SKM-1 (cell line): ENCODE measurements at regions not wholly inside any gene's neighbourhood (a gene's known extent, or its start where the extent isn't known, plus 50 kb on each side); places are given as distances from the start of the nearest gene placed in this dataset.
"Not testable (repeated sequence)": the region's sequence is repeated elsewhere in the genome, so short reads cannot be mapped to it uniquely, and the experiment has no call there.

ENCODE experiments used
- DNase-seq: peaks from one replicate; lab custom pipeline; 2025; ENCODE audit not compliant: unreplicated experiment; lab: John Stamatoyannopoulos, UW

- no peak for DNase-seq
Measured at GRCh38 chr7:20519645-20520044, 95.8 kb upstream of the ABCB5 start.

GRCh38 chr7:20520530-20520929, 94.9 kb upstream of the ABCB5 start:
- DNase-seq: no peak

GRCh38 chr7:20521243-20521642, 94.2 kb upstream of the ABCB5 start:
- DNase-seq: no peak

- no peak for DNase-seq
Measured at GRCh38 chr7:20529260-20529659, 86.2 kb upstream of the ABCB5 start.

GRCh38 chr7:20532890-20533289, 82.6 kb upstream of the ABCB5 start:
- DNase-seq: no peak

- no peak for DNase-seq
Measured at GRCh38 chr7:20534543-20534942, 80.9 kb upstream of the ABCB5 start.

GRCh38 chr7:20535541-20535940, 79.9 kb upstream of the ABCB5 start:
- DNase-seq: no peak

- DNase-seq: no peak
Measured at GRCh38 chr7:20539201-20539600, 76.3 kb upstream of the ABCB5 start.

GRCh38 chr7:20541608-20542349, 73.7 kb upstream of the ABCB5 start:
- no peak for DNase-seq

- DNase-seq: no peak
Measured at GRCh38 chr7:20542594-20542993, 72.9 kb upstream of the ABCB5 start.

- no peak for DNase-seq
Measured at GRCh38 chr7:20543500-20543899, 72.0 kb upstream of the ABCB5 start.

- DNase-seq: no peak
Measured at GRCh38 chr7:20545016-20545415, 70.5 kb upstream of the ABCB5 start.

GRCh38 chr7:20546958-20547357, 68.5 kb upstream of the ABCB5 start:
- DNase-seq: not testable (repeated sequence)

- DNase-seq: no peak
Measured at GRCh38 chr7:20554072-20554471, 61.4 kb upstream of the ABCB5 start.

- no peak for DNase-seq
Measured at GRCh38 chr7:20556091-20556490, 59.4 kb upstream of the ABCB5 start.

GRCh38 chr7:20557116-20557515, 58.4 kb upstream of the ABCB5 start:
- DNase-seq: no peak

- DNase-seq: no peak
Measured at GRCh38 chr7:20558963-20559716, 56.3 kb upstream of the ABCB5 start.

- no peak for DNase-seq
Measured at GRCh38 chr7:20559883-20560282, 55.6 kb upstream of the ABCB5 start.

GRCh38 chr7:20560325-20561180, 54.9 kb upstream of the ABCB5 start:
- no peak for DNase-seq

- DNase-seq: no peak
Measured at GRCh38 chr7:20561466-20561865, 54.0 kb upstream of the ABCB5 start.

GRCh38 chr7:20561908-20562307, 53.6 kb upstream of the ABCB5 start:
- DNase-seq: no peak

GRCh38 chr7:20562461-20562860, 53.0 kb upstream of the ABCB5 start:
- no peak for DNase-seq
